ENCODE measurements at regions not wholly inside any gene's neighbourhood (a gene's known extent, or its start where the extent isn't known, plus 50 kb on each side); places are given as distances from the start of the nearest gene placed in this dataset.
"Not testable (repeated sequence)": the region's sequence is repeated elsewhere in the genome, so short reads cannot be mapped to it uniquely, and the experiment has no call there.

GRCh38 chr18:68181956-68182355, 533.0 kb downstream of the TMX3 start:
- intact Hi-C loops (cut with DNase I, micrococcal nuclease), result no loop called here
- no peak for ATAC-seq
- DNase-seq, result no peak

GRCh38 chr18:68179811-68180210, 535.1 kb downstream of the TMX3 start:
- ATAC-seq, result no peak
- intact Hi-C loops (cut with DNase I, micrococcal nuclease), result no loop called here
- DNase-seq, result no peak

GRCh38 chr18:68178921-68179320, 536.0 kb downstream of the TMX3 start:
- intact Hi-C loops (cut with DNase I, micrococcal nuclease), result no loop called here
- DNase-seq (no peak), ATAC-seq (no peak)

GRCh38 chr18:68177807-68178702, 536.9 kb downstream of the TMX3 start:
- intact Hi-C loops (cut with DNase I, micrococcal nuclease), result no loop called here
- ATAC-seq (no peak), DNase-seq (no peak)

- intact Hi-C loops (cut with DNase I, micrococcal nuclease), result no loop called here
- DNase-seq, result no peak
- ATAC-seq, result no peak
These were observed 538.0 kb downstream of the TMX3 start for GRCh38 chr18:68176901-68177300.

- ATAC-seq, result no peak
- intact Hi-C loops (cut with DNase I, micrococcal nuclease), result no loop called here
- DNase-seq, result no peak
These were observed 541.9 kb downstream of the TMX3 start for GRCh38 chr18:68172842-68173549.

GRCh38 chr18:68164909-68165308, 550.0 kb downstream of the TMX3 start:
- no peak for ATAC-seq
- intact Hi-C loops (cut with DNase I, micrococcal nuclease), result no loop called here
- no peak for DNase-seq

- DNase-seq; ATAC-seq; intact Hi-C loops (cut with DNase I, micrococcal nuclease): not testable (repeated sequence)
These were observed 561.1 kb downstream of the TMX3 start for GRCh38 chr18:68153821-68154220.

GRCh38 chr18:68152770-68153169, 562.1 kb downstream of the TMX3 start:
- intact Hi-C loops (cut with DNase I, micrococcal nuclease), result no loop called here
- ATAC-seq (no peak), DNase-seq (no peak)

GRCh38 chr18:68150961-68151360, 563.9 kb downstream of the TMX3 start:
- intact Hi-C loops (cut with DNase I, micrococcal nuclease), result no loop called here
- DNase-seq, result no peak
- ATAC-seq, result no peak

GRCh38 chr18:68148863-68149262, 566.0 kb downstream of the TMX3 start:
- no peak for DNase-seq
- ATAC-seq, result no peak
- intact Hi-C loops (cut with DNase I, micrococcal nuclease), result no loop called here

- intact Hi-C loops (cut with DNase I, micrococcal nuclease), result no loop called here
- ATAC-seq, result no peak
- no peak for DNase-seq
These were observed 567.2 kb downstream of the TMX3 start for GRCh38 chr18:68147728-68148127.

GRCh38 chr18:68121826-68122225, 593.1 kb downstream of the TMX3 start:
- DNase-seq, result no peak
- intact Hi-C loops (cut with DNase I, micrococcal nuclease), result no loop called here
- no peak for ATAC-seq

GRCh38 chr18:68121308-68121707, 593.6 kb downstream of the TMX3 start:
- intact Hi-C loops (cut with DNase I, micrococcal nuclease), result no loop called here
- no peak for DNase-seq
- ATAC-seq, result no peak

GRCh38 chr18:68114989-68115388, 598.5 kb upstream of the DSEL start:
- ATAC-seq (no peak), DNase-seq (no peak)
- intact Hi-C loops (cut with DNase I, micrococcal nuclease), result no loop called here

- ATAC-seq (no peak), DNase-seq (no peak)
These were observed 587.5 kb upstream of the DSEL start for GRCh38 chr18:68104036-68104435.

GRCh38 chr18:68103561-68103960, 587.0 kb upstream of the DSEL start:
- intact Hi-C loops (cut with DNase I, micrococcal nuclease), result no loop called here
- DNase-seq, result no peak
- ATAC-seq, result no peak

More at GRCh38 chr18:68104036-68104435, 587.5 kb upstream of the DSEL start:
- intact Hi-C loops (cut with DNase I, micrococcal nuclease), result no loop called here

- intact Hi-C loops (cut with DNase I, micrococcal nuclease), result no loop called here
- DNase-seq, result no peak
- ATAC-seq, result no peak
These were observed 585.6 kb upstream of the DSEL start for GRCh38 chr18:68102117-68102516.

GRCh38 chr18:68098655-68099054, 582.1 kb upstream of the DSEL start:
- intact Hi-C loops (cut with DNase I, micrococcal nuclease), result no loop called here
- no peak for ATAC-seq
- DNase-seq, result no peak

GRCh38 chr18:68086481-68086880, 570.0 kb upstream of the DSEL start:
- ATAC-seq (no peak), DNase-seq (no peak)
- intact Hi-C loops (cut with DNase I, micrococcal nuclease), result no loop called here
